ENCODE measurements at regions not wholly inside any gene's neighbourhood (a gene's known extent, or its start where the extent isn't known, plus 50 kb on each side); places are given as distances from the start of the nearest gene placed in this dataset. TPM values are rescaled to one million over a fixed set of nuclear protein-coding genes. Genes with fewer than 3 reads are reported as not detected.
"Not testable (repeated sequence)": the region's sequence is repeated elsewhere in the genome, so short reads cannot be mapped to it uniquely, and the experiment has no call there.

DNA sequence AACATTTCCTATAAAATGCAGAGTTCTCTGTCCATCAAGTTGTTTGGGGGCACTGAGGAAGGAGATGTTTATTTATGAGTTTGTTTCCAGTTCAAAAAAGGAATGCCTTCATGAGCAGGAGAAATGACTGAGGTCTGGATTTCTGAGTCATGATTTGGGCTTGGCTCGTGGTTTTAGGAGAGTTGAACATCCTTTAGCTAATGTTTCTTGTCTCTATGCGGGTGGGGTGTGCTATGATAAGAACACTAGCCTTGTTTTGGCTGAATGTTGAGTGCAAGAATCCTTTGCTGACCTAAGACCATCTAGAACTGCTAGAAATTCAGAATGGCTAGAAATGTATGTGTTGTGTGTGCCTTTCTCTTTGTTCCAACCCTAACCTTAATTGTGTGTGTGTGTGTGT, 59.1 kb upstream of the NBPF11 start:
- H3K4me3 Mint-ChIP-seq (ENCODE audit: unreplicated experiment); H3K9me3 Mint-ChIP-seq (ENCODE audit: unreplicated experiment); H3K36me3 Mint-ChIP-seq (ENCODE audit: low read depth, unreplicated experiment); H3K27me3 Mint-ChIP-seq (ENCODE audit: unreplicated experiment); H3K27ac Mint-ChIP-seq (ENCODE audit: unreplicated experiment); H3K4me1 Mint-ChIP-seq (ENCODE audit: unreplicated experiment); DNase-seq (ENCODE audit: low spot score): not testable (repeated sequence)

DNA sequence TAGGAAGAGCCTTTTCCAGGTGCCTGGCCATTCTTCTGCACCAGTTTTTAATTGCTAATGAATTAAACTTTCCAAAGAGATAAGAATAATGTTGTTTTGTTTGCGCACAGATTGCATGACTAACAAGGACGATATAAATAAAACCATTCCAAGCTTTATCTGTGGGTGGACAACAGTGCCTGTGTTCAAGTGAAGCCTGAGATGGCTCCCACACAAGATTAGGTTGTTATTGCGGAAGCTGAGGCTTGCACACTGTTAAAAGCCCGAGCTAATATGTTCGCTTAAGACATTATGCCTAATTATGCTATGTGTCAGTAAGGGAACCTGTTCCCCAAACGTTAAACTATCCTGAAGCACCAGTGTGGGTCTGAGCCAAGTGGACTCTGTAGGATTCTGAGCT, 58.5 kb upstream of the NBPF11 start:
- H3K27me3 Mint-ChIP-seq (ENCODE audit: unreplicated experiment); H3K36me3 Mint-ChIP-seq (ENCODE audit: low read depth, unreplicated experiment); H3K27ac Mint-ChIP-seq (ENCODE audit: unreplicated experiment); H3K4me3 Mint-ChIP-seq (ENCODE audit: unreplicated experiment); H3K4me1 Mint-ChIP-seq (ENCODE audit: unreplicated experiment); DNase-seq (ENCODE audit: low spot score); H3K9me3 Mint-ChIP-seq (ENCODE audit: unreplicated experiment): not testable (repeated sequence)

DNA sequence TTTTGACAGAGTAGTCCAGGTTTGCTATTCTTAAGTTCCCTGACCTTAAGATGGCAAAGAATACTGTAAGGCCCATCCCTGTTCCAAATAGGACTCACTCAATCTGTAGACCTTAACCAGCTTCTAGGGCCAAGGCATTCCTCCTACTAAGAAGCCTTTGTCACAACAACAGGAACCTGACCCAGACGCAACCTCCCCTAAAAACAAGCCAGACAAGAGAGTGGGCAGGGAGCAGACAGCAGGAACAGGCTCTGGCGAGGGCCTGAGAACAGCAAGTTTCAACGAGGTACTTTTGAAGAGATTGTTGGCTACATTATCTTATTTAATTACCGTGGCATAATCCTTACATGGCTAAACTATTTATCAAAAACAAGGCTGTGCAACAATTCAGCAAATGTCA, 58.1 kb upstream of the NBPF11 start:
- not testable (repeated sequence) for H3K27ac Mint-ChIP-seq (ENCODE audit: unreplicated experiment); H3K36me3 Mint-ChIP-seq (ENCODE audit: low read depth, unreplicated experiment); H3K27me3 Mint-ChIP-seq (ENCODE audit: unreplicated experiment); H3K9me3 Mint-ChIP-seq (ENCODE audit: unreplicated experiment); H3K4me3 Mint-ChIP-seq (ENCODE audit: unreplicated experiment); H3K4me1 Mint-ChIP-seq (ENCODE audit: unreplicated experiment); DNase-seq (ENCODE audit: low spot score)

DNA sequence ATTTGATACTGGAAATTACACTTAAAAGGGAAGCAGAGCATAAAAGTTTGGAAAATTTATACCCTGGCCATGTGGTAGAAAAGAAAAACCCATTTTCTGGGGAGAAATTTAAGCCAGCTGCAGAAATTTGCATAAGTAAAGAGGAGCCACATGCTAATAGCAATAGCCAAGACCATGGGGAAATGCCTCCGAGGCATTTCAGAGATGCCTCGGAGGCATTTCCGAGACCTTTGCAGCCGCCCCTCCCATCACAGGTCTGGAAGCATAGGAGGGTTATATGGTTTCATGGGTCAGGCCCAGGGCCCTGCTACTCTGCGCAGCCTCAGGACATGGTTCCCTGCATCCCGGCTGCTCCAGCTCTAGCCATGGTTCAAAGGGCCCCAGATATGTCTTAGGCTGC, 49.9 kb upstream of the NBPF11 start:
- DNase-seq (ENCODE audit: low spot score); H3K36me3 Mint-ChIP-seq (ENCODE audit: low read depth, unreplicated experiment); H3K4me1 Mint-ChIP-seq (ENCODE audit: unreplicated experiment); H3K4me3 Mint-ChIP-seq (ENCODE audit: unreplicated experiment); H3K9me3 Mint-ChIP-seq (ENCODE audit: unreplicated experiment); H3K27me3 Mint-ChIP-seq (ENCODE audit: unreplicated experiment); H3K27ac Mint-ChIP-seq (ENCODE audit: unreplicated experiment): not testable (repeated sequence)

Small RNA genes in the stretch of these regions (microRNA-seq; reads per million reads assigned to microRNA genes)
- gene MIR5087 (ENCODE audit: unreplicated experiment) (not detected), gene MIR6077 (ENCODE audit: unreplicated experiment) (not detected)
